ENCODE measurements at regions not wholly inside any gene's neighbourhood (a gene's known extent, or its start where the extent isn't known, plus 50 kb on each side); places are given as distances from the start of the nearest gene placed in this dataset.

- DNase-seq (ENCODE audit: insufficient read length, low spot score) (no peak), FAIRE-seq (no peak)
- no peak for TF ChIP-seq POLR2A (IDR thresholded peaks at IDR 0.05; ENCODE audit: low read depth, low read length)
These were observed 160.1 kb downstream of the ERMARD start for GRCh38 chr6:169911264-169912263.

DNA sequence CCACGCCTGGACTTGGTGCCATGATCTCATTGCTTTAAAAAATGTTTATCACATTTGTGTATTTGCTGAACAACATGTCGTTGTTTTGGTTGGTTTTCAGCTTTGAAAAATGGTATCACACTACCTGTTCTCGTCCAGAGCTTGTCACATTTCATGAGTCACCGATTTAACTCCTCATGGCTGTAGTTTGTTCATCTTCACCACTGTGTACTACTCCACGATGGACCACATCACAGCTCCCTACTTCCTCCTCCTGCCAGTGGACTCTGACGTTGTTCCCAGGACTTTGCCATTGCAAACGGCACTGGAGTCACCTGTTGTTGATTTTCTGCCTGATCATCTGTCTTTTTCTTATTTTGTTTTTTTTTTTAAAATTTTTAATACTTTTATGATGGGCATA is 157.7 kb downstream of the ERMARD start:
- DNase-seq (ENCODE audit: insufficient read length, low spot score) (no peak), FAIRE-seq (no peak)
- no peak for TF ChIP-seq POLR2A (IDR thresholded peaks at IDR 0.05; ENCODE audit: low read depth, low read length)

DNA sequence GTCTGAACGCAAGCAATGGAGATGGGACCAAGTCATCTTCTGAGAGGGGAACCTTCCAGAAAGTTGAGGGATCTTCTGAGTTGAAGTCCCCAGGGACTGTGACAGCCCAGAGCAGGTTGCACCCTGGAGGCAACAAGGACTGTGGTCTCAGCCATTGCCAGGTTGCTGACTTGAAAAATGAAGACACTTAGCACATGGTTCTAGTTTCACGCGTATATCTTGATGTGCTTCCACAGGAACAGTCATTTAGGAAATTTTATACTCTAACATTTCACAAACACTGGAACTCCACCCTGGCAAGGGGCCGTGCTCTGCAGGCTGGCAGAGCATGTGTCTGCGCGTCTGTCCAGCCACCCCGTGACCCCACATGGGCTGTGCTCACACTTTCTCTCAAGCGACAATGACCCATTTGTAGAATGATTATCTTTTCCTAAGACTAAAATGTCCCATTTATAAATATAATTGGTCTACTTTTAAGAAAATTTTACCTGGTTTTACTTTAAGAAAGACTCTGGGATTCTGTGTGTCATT is 157.0 kb downstream of the ERMARD start:
- TF ChIP-seq POLR2A (IDR thresholded peaks at IDR 0.05; ENCODE audit: low read depth, low read length): no peak
- DNase-seq (ENCODE audit: insufficient read length, low spot score) (no peak), FAIRE-seq (no peak)

GRCh38 chr6:169907419-169908115 is 156.1 kb downstream of the ERMARD start:
- DNase-seq (ENCODE audit: insufficient read length, low spot score) (no peak), FAIRE-seq (no peak)
- TF ChIP-seq POLR2A (IDR thresholded peaks at IDR 0.05; ENCODE audit: low read depth, low read length): no peak

GRCh38 chr6:169906688-169907418 is 155.4 kb downstream of the ERMARD start:
- no peak for FAIRE-seq
- TF ChIP-seq POLR2A (IDR thresholded peaks at IDR 0.05; ENCODE audit: low read depth, low read length): no peak
- no peak for DNase-seq (ENCODE audit: insufficient read length, low spot score)

- no peak for TF ChIP-seq POLR2A (IDR thresholded peaks at IDR 0.05; ENCODE audit: low read depth, low read length)
- DNase-seq (ENCODE audit: insufficient read length, low spot score): no peak
- FAIRE-seq: no peak
These were observed 154.7 kb downstream of the ERMARD start for GRCh38 chr6:169906004-169906687.

DNA sequence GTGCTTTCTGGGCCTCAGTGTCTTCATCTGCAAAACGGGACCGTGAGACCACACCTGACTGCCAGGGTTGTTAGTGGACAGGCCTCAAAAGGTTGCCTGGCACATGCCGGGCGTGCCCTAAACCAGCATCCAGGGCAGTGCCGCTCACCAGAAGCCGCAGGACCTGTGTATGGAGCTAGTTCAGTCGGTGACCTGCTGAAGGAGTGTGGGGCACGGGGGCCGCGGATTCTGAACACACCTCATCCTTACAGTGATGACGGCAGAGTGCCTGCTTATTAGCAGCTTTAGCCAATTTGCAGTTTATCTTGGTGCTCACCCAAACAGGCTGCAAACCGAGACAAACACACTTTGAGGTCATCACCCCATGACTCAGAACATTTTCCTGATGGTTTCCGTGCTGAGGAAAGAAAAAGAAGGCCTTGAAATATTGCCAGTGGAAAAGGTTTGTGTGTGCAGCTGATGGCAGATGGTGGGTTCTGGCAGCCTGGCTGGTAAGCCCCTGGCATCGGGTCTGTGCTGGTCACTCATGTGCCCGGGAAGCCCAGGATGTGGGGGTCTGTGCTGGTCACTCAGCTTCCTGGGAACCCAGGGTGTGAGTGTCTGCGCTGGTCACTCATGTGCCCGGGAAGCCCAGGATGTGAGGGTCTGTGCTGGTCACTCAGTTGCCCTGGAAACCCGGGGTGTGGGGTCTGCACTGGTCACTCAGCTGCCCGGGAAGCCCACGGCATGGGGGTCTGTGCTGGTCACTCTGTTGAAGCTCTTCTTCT is 153.8 kb downstream of the ERMARD start:
- FAIRE-seq (no peak), DNase-seq (ENCODE audit: insufficient read length, low spot score) (no peak)
- TF ChIP-seq POLR2A (IDR thresholded peaks at IDR 0.05; ENCODE audit: low read depth, low read length): no peak

DNA sequence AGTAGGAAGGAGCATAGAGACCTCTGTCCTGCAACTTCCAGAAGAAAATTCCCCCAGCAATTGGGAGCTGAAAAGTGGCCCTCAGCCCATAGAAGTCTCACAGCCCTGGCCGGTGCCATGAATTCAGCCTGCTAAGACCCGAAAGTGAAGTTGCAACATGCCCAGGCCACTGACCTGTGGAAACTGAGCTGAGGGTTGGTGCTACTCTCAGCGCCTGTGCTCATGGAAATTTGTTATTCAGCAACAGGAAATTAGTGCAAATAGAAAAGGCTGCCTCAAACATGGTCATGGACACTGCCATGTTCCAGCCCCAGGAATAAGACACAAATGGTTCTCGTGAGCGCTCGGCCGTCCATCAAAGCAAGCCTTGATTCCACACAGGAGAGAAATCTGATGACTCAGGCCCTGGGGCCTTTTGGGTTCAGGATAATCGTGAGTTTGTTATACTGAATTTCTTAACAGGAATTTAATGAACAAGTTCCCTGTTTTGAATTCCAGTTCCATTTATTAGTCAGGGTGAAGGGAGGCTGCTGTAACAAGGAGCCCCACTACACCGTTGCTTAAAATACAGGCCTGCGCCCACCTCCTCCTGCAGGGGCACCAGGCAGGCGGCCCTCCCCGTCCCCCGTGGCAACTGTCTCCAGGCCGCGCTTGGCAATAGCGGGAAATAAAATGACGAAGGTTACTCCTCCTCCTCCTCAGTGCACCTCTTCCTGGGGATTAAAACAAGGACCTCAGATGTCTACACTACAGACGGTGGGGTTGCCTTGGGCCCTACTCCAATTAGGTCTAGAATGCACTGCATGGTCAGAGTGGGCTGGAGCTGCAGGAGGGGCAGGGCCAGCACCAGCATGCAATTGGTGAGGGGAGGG is 152.9 kb downstream of the ERMARD start:
- no peak for FAIRE-seq
- no peak for DNase-seq (ENCODE audit: insufficient read length, low spot score)
- no peak for TF ChIP-seq POLR2A (IDR thresholded peaks at IDR 0.05; ENCODE audit: low read depth, low read length)

- TF ChIP-seq POLR2A (IDR thresholded peaks at IDR 0.05; ENCODE audit: low read depth, low read length): no peak
- FAIRE-seq (no peak), DNase-seq (ENCODE audit: insufficient read length, low spot score) (no peak)
These were observed 151.7 kb downstream of the ERMARD start for GRCh38 chr6:169903122-169903521.

DNA sequence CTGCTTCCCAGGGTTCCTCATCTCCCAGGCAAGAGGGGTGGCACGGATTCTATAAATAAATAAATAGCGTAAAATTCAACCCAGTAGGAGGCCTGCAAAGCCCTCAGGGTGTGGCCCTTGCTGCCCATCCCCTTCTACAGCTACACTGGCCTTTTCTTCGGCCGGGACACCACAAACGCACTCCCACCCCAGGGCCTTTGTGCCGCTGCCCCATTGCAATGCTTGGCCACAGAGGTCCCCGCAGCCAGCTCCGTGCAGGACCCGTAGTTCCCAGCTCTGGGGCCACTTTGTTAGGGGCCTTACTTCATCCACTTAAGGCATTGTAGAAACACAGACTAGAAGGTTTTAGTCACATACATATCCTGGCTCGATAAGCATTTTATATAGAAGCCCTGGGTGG is 151.2 kb downstream of the ERMARD start:
- no peak for TF ChIP-seq POLR2A (IDR thresholded peaks at IDR 0.05; ENCODE audit: low read depth, low read length)
- no peak for FAIRE-seq
- no peak for DNase-seq (ENCODE audit: insufficient read length, low spot score)

- FAIRE-seq: no peak
These were observed 150.6 kb downstream of the ERMARD start for GRCh38 chr6:169902070-169902469.

More at GRCh38 chr6:169902070-169902469, 150.6 kb downstream of the ERMARD start:
- no peak for TF ChIP-seq POLR2A (IDR thresholded peaks at IDR 0.05; ENCODE audit: low read depth, low read length)
- DNase-seq (ENCODE audit: insufficient read length, low spot score): no peak
